ENCODE measurements at regions not wholly inside any gene's neighbourhood (a gene's known extent, or its start where the extent isn't known, plus 50 kb on each side); places are given as distances from the start of the nearest gene placed in this dataset.

DNA sequence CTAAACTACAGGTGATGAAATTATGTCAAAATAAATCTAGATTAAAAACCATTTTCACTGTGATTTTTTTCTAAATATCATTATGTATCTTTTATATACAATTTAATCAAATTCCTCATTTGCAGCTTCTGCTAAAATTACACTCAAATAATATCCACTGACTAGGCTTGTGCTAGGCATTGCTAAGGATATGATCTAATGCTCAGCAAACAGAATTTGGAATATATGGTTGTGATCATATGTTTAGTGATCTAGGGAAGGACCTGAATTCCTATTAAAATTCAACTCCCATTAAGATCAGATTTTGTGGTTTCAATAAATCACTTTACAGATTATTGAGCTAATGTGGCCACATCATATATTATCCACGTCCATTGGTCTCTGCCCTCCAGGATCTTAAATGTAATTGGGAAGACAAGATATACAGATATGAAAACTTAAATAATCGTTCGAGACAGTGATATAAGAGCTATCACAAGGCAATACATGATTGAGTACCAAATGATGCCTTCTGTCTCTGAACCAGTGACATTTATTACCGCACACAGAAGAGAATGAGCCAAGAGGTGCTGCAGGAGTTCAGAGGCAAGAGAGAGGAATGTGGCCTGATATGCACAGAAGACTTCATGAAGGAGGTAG, 206.0 kb upstream of the RPS6KA3 start:
- DNase-seq (ENCODE audit: low spot score) = no peak

- DNase-seq (ENCODE audit: low spot score) = no peak
Measured at GRCh38 chrX:20472148-20472547, 205.4 kb upstream of the RPS6KA3 start.

- DNase-seq (ENCODE audit: low spot score) = no peak
Measured at GRCh38 chrX:20471483-20471882, 204.8 kb upstream of the RPS6KA3 start.

DNA sequence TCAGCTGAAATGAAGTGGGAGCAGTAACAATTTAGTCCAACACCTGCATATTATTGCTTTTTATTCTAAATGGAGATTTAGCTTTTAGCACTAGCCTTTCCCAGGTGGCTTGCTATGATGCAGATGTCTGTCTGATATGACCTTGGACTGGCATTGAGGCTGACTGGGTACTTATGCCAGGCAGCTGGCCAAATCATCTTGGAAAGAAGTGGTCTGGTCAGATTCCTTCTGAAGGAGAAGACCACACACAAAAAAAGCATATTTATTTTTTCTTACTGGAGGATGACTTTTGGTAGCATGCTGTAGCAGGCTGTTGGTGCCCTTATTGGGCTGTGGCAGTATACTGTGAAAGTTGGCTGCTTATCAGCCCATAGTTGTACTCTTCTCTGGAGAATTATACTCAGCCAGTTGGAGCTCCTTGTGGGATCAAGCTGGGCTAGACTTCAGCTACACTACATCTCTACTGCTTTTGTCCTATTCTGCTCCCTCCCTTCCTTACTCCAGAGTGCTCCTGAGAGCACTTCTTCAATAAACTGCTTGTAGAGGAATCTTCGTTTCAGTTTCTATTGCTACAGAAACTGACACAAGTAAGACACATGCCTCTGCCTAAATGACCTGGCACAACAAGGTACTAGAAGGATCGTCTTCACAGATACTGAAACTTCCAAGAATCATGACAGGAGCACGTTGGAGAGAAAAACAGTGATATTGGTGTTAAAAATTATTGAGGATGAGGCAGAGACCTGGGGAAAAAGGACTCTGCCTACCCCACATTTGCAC, 196.8 kb upstream of the RPS6KA3 start:
- DNase-seq (ENCODE audit: low spot score) = no peak

DNA sequence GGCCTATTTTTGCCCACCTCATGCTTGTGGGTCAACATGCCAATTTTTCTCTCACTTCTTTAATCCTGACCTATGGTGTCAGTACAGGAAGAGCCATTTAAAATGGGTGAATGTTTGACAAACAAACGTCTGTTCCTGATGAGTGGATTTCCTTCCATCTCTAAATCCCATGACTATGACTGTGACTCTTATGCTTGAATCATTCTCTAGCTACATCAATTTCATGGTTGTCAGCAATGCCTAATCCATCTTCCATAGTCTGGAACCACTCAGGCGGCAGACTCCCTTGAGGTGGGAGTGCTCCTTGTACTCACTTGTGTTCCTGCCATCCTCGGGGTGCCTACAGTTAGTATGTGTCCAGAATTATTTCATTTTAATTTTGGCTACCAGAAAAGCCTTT, 194.9 kb upstream of the RPS6KA3 start:
- no peak for DNase-seq (ENCODE audit: low spot score)

DNA sequence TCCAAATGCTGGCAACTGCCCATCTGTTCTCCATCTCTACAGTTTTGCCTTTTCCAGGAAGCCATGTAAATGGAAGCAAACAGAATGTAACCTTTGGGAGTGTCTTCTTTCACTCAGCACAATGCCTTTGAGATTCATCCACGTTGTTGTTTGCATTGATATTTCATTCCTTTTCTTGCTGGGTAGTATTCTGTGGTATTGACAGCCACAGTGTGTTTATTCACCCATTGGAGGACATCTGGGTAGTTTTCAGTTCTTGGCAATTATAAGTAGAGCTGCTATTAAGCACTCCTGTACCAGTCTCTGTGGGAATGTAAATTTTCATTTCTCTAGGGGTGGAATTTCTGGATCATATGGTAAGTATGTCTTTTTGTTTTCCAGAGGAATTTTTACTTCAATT, 194.3 kb upstream of the RPS6KA3 start:
- no peak for DNase-seq (ENCODE audit: low spot score)

- no peak for DNase-seq (ENCODE audit: low spot score)
Measured at GRCh38 chrX:20459410-20460350, 193.0 kb upstream of the RPS6KA3 start.

DNA sequence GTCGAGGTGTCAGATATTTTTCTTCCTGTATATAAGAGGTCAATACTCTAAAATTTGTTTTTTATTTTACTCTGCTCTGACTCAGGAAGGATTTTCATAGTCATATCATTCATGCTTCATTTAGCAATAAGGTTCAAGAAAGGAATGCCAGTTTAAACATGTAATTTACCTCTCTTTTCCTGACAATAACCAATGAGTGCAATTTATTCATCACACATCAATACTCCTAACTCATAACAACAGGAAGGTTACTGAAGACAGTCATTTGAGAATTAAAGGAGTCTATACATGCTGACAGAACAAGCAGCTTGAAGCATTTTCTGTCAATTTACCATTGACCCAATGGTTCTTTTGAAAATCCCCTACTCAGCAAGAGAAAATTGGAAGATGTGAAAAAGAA, 190.3 kb upstream of the RPS6KA3 start:
- DNase-seq (ENCODE audit: low spot score) = no peak

DNA sequence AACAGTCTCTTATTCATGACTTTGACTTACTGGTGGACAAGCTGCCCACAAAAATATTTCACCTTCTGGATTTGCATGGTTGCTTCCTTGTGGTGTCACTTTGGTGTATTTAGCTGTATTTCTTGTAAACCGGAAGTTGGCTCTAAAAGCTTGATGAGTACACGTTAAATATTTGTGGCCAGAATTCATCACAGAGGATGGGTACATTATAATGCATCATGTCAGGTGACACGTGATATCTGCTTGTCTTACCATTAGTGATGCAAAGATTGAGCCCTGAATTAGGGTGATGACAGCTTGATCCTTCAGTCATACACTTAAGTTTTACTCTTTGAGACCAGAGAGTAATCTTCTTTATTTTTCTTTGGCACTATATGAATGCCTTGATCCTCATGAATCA, 188.3 kb upstream of the RPS6KA3 start:
- no peak for DNase-seq (ENCODE audit: low spot score)

GRCh38 chrX:20454117-20454516, 187.4 kb upstream of the RPS6KA3 start:
- no peak for DNase-seq (ENCODE audit: low spot score)

- no peak for DNase-seq (ENCODE audit: low spot score)
Measured at GRCh38 chrX:20452487-20452886, 185.8 kb upstream of the RPS6KA3 start.

- DNase-seq (ENCODE audit: low spot score) = no peak
Measured at GRCh38 chrX:20451929-20452328, 185.2 kb upstream of the RPS6KA3 start.

DNA sequence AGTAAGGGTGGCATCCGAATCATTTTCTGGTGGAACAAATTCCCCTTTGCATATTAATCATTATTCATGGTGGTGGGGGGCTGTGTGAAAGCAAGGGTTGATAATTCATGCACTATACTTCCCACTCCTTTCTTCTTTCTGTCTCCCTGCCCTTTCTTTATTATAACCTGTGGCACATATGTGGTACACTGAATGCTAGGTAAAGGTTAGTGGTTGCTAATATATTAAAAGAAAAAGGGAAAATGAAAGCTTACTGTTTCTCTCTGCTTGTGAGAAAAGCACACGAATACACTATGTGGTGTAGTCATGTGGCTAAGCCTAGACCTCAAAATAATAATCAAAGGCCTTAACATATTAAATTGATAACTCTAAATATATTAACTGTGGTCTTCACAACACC, 178.4 kb upstream of the RPS6KA3 start:
- no peak for DNase-seq (ENCODE audit: low spot score)

DNA sequence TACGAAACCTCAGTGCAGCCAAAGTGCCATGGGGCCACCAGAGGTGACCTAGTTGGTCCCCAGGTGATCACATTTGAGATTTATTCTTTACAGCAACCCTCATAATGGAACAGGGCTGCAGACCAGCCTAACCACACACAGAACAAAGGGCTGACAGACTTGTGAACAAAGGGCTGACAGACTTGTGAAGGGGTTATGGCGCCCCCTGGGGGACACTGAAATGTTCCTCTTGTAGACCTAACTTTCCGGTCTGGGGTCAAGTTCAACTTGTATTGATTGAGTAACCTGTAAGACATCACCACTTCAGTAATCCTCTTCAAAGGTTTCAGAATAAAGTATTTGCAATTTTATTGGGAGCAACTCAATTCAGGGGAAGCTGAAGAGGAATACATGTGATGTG, 175.9 kb upstream of the RPS6KA3 start:
- DNase-seq (ENCODE audit: low spot score) = peak; percentile 58

GRCh38 chrX:20441123-20441522, 174.4 kb upstream of the RPS6KA3 start:
- no peak for DNase-seq (ENCODE audit: low spot score)

DNA sequence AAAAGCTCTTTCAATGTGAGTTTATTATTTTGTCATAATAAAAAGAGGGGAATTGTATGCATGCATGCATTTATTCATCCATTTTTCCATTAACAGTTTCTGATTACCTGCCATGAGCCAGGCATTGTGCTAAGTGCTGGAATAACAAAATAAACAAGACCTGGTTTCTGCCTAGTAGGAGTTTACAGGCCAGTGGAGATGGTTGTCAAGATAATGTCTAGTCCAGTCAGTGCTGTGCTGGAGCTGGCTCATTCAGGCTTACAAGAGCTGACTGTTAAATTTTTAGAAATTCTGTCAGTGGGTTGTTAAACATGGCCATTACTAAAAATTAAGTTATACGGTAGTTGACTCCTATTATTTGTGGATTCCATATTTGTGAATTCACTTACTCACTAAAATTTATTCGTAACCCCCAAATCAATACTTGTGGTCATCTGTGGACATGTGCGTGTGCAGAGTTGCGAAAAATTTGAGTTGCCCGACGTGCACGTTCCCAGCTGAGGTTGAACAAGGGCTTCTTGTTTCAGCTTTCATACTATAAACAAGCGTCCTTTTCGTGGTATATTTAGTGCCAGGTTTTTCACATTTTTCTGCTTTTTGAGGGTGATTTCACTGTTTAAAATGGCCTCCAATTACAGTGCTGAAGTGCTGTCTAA, 172.3 kb upstream of the RPS6KA3 start:
- no peak for DNase-seq (ENCODE audit: low spot score)

GRCh38 chrX:20437683-20438082, 171.0 kb upstream of the RPS6KA3 start:
- DNase-seq (ENCODE audit: low spot score) = no peak

DNA sequence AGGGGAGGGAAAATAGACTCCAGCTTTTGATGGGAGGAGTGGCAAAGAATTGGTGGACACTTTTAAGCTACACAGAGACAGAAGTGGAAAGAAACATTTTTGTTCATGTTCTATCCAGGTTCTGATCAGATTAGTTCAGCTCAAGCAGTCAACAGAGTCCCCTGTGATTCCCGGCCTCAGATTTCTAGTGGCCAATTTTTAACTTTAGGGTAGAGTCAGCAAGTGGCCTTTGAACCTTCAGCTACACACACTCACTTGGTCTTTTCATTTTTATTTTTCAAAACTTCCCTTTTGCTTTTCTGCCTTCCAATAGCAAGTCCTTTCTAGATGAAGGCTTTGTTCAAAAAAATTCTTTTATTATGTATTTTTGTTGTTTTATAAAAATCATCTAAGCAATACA, 169.2 kb upstream of the RPS6KA3 start:
- no peak for DNase-seq (ENCODE audit: low spot score)

DNA sequence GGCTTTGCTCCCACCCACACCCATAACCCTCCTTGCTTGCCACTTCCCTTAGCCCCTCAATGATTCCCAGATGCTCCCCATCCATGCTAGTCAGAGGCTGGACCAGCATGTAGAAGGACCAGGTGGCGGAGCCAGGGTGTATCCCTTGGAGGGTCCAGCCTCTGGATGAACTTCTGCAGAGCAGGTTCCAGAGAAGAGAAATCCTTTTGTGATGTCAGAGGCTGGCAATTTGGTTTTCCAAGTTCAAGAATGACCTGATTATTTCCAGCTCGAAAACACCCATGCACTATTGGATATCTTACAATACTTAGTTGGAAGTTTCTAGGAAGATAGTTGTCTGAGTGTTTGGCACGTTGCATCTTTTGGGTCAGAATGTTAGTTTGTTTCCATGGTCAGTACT, 168.3 kb upstream of the RPS6KA3 start:
- DNase-seq (ENCODE audit: low spot score) = no peak

GRCh38 chrX:20433388-20433775, 166.7 kb upstream of the RPS6KA3 start:
- no peak for DNase-seq (ENCODE audit: low spot score)

GRCh38 chrX:20432746-20433387, 166.2 kb upstream of the RPS6KA3 start:
- DNase-seq (ENCODE audit: low spot score) = no peak

GRCh38 chrX:20432048-20432447, 165.3 kb upstream of the RPS6KA3 start:
- DNase-seq (ENCODE audit: low spot score) = no peak

Data from iPS-NIHi11 (cell line).